Progenitor cell of endocrine pancreas (in vitro differentiated cells): ENCODE measurements at regions not wholly inside any gene's neighbourhood (a gene's known extent, or its start where the extent isn't known, plus 50 kb on each side); places are given as distances from the start of the nearest gene placed in this dataset.

Experiments
- DNase-seq: peaks from one replicate; pipeline ENCODE4 v3.0.0; 2021; ENCODE audit warnings: low spot score; ENCODE audit not compliant: unreplicated experiment
- H3K27ac Mint-ChIP-seq: 2 replicates; pipeline ENCODE4 v1.8.0; 2021; ENCODE audit warnings: mild to moderate bottlenecking, moderate library complexity, mixed read lengths
- H3K27me3 Mint-ChIP-seq: 2 replicates; pipeline ENCODE4 v1.8.0; 2021; ENCODE audit warnings: mixed read lengths
- H3K36me3 Mint-ChIP-seq: 2 replicates; pipeline ENCODE4 v1.8.0; 2022; ENCODE audit warnings: mixed read lengths; ENCODE audit not compliant: insufficient read depth
- H3K4me1 Mint-ChIP-seq: 2 replicates; pipeline ENCODE4 v1.8.0; 2021; ENCODE audit warnings: low read depth, mixed read lengths
- H3K4me3 Mint-ChIP-seq: 2 replicates; pipeline ENCODE4 v1.8.0; 2021; ENCODE audit warnings: low read depth, mild to moderate bottlenecking, moderate library complexity, mixed read lengths
- H3K9me3 Mint-ChIP-seq: 2 replicates; pipeline ENCODE4 v1.8.0; 2021; ENCODE audit warnings: low read depth, mixed read lengths
- TF ChIP-seq, protein P1 (sequence below): fragments of 200-600 bp; sonication (generic); IDR thresholded peaks from one replicate; pipeline ENCODE4 v1.5.0; 2021; ENCODE audit warnings: antibody characterized with exemption, mild to moderate bottlenecking; ENCODE audit not compliant: unreplicated experiment

DNA sequence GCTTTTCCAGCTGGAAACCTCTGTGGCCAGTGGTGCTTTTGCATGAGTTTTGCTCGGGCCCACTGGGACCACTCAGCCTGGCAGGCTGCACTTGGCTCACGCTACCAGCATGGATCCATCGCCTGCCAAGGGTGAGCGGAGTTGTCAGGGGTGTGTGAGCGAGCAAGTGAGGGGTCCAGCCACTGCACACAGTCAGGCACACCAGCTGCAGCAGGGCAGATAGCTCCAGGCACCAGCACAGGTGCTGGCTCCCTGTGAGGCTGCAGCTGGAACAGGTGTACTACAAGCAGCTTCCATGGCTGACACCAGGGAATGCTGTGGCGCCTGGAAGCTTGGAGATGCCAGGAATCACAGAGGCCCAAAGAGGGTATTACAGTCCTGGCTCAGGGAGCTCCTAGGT is 391.2 kb upstream of the SGCD start:
- Mint-ChIP-seq H3K36me3 (no peaks in the 10 kb centered on the region), H3K27me3 (peaks cover 11% of the 10 kb centered on the region), H3K9me3 (no peaks in the 10 kb centered on the region), H3K4me1 (no peaks in the 10 kb centered on the region), H3K4me3 (no peak overlapping the region), H3K27ac (no peak overlapping the region)
- DNase-seq, result no peak
- TF ChIP-seq, protein P1, sequence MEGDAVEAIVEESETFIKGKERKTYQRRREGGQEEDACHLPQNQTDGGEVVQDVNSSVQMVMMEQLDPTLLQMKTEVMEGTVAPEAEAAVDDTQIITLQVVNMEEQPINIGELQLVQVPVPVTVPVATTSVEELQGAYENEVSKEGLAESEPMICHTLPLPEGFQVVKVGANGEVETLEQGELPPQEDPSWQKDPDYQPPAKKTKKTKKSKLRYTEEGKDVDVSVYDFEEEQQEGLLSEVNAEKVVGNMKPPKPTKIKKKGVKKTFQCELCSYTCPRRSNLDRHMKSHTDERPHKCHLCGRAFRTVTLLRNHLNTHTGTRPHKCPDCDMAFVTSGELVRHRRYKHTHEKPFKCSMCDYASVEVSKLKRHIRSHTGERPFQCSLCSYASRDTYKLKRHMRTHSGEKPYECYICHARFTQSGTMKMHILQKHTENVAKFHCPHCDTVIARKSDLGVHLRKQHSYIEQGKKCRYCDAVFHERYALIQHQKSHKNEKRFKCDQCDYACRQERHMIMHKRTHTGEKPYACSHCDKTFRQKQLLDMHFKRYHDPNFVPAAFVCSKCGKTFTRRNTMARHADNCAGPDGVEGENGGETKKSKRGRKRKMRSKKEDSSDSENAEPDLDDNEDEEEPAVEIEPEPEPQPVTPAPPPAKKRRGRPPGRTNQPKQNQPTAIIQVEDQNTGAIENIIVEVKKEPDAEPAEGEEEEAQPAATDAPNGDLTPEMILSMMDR, result no peak

DNA sequence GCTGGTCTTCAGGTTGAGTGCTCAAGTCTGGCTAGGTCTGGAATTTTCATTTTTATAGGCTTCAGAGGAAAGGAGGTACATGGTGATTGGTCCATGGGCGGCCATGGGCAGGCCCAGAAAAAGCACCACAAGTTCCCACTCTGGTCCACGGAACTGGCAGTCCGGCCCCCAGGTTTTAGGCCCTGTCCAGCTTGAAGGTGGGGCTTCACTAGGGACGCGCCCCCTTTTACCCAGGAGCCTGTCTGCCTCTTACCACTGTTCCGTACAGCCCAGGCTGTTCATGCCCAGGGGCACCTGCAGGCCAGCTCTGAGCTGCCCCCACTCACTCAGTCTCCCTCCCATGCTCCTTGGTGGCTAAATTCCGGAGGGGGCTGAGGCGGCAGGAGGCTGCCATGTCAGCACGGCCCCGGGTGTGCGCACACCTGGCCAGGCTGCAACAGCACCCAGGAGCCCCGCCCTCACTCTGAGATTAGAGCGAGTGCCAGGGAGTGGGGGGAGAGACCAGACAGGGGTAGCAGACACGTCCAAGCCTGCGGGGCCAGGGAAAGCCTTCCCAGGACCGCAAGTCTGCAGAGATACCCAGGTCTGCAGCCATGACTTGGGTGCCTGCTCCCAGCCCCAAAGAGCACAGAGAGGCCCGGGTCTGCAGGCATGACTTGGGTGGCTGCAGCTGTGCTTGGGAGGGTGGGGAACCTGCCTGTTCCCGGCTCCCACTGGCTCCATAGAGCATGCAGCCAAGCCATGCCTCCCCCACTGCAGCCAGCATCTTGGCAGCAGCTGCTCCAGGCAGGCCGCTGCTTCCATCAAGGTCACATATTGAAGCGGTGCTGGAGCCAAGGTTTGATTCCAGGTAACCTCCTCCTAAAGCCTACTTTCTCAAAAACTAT is 390.2 kb upstream of the SGCD start:
- H3K4me1 Mint-ChIP-seq, result no peaks in the 10 kb centered on the region

DNA sequence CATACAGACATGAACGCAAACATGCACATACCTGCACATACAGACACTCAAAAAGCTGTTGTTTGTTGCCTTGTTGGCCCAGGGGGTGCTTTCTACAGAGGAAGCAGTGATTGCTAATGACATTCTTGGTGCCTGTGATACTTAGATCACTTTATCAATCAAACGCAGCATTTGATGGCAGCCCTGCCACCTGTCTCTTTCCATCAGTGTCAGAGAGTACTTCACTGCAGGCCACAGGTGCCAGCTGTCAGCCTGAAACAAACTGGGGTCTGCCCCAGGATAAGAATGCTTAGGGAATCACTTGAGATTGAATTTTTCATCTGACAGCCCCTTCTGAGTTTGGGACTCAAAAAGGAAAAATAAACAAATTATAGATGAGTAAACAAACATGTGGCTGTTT is 388.9 kb upstream of the SGCD start:
- Mint-ChIP-seq H3K27ac (no peak overlapping the region), H3K27me3 (peaks cover 8% of the 10 kb centered on the region), H3K4me3 (no peak overlapping the region), H3K4me1 (no peaks in the 10 kb centered on the region), H3K9me3 (no peaks in the 10 kb centered on the region), H3K36me3 (no peaks in the 10 kb centered on the region)
- TF ChIP-seq, protein P1, result no peak
- no peak for DNase-seq

More for the DNA sequence above, 390.2 kb upstream of the SGCD start:
- TF ChIP-seq, protein P1, result no peak
- Mint-ChIP-seq H3K4me3 (no peak overlapping the region), H3K9me3 (no peaks in the 10 kb centered on the region), H3K27me3 (peaks cover 8% of the 10 kb centered on the region), H3K36me3 (no peaks in the 10 kb centered on the region), H3K27ac (no peak overlapping the region)
- DNase-seq, result no peak

DNA sequence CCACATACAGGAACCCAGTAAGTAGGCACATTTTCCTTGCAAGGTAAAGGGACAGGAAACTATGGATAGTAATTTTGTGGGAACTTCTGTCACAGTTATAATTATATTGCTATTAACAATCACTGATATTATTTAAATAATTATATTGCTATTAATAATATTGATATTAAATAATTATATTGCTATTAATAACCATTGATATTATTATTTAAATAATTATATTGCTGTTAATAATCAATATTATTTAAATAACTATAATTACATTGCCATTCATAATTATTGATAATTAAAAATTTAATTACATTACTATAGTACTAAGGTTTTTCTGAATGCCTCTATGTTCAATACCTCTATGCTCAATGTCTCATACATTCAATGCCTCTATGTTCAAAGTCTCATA is 385.6 kb upstream of the SGCD start:
- TF ChIP-seq, protein P1, result no peak
- Mint-ChIP-seq H3K27me3 (peaks cover 16% of the 10 kb centered on the region), H3K36me3 (no peaks in the 10 kb centered on the region), H3K4me1 (peaks cover 4% of the 10 kb centered on the region), H3K9me3 (no peaks in the 10 kb centered on the region), H3K4me3 (no peak overlapping the region), H3K27ac (no peak overlapping the region)
- DNase-seq, result no peak

DNA sequence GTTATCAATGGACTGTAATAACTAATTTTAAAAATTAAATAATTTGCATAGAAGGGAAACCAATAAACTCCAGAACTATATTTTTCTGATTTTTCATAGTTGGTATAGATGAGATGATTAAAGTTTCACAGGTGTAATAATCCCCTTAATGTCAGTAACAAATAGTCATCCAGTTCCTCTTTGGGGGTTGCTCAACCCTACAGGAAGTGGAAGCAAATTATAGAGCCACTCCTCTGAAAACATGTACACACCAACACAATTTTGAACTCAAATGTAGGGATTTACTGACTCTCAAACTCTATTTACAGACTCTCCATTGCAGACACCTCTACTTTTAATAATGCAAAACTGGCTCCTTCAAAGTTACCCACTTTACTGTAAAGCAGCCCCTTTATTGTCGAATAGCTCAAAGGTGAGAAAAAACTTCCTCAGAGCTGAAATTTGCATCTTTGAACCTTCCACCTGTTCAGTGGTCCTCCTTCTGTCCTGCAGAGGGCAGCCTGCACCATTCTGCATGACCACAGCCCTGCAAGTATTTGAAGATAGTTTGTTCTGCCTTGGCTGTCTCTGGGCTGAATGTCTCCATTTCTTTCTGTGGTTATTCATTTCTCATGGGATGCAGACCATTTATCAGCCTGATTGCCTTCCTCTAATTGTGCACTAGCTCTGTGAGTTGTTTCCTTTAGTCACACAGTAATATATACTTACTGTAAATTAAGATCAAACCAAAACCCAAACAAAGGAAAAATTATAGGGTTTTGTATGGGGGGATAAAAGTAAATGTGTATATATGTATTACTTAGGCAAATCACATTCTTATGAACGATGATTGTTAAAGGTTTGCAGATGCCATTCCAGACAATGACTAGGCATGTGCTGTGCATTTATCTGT is 383.2 kb upstream of the SGCD start:
- peak; percentile 39 for DNase-seq
- Mint-ChIP-seq H3K4me1 (peaks cover 4% of the 10 kb centered on the region), H3K9me3 (no peaks in the 10 kb centered on the region), H3K4me3 (no peak overlapping the region), H3K27me3 (peaks cover 11% of the 10 kb centered on the region), H3K27ac (no peak overlapping the region), H3K36me3 (no peaks in the 10 kb centered on the region)
- TF ChIP-seq, protein P1, result peak; percentile 89
